Esophagus squamous epithelium (tissue), 4 donors: ENCODE measurements at regions not wholly inside any gene's neighbourhood (a gene's known extent, or its start where the extent isn't known, plus 50 kb on each side); places are given as distances from the start of the nearest gene placed in this dataset.

Experiments used
- POLR2A ChIP-seq, 4 donors: fragments of 450-650 bp; IDR thresholded peaks; one replicate each; pipeline ENCODE4 v1.6.1; 2017; ENCODE audit warnings: antibody characterized with exemption in 4 of 4, mild to moderate bottlenecking in 4 of 4, moderate library complexity in 3 of 4
- TF ChIP-seq, protein P1 (sequence below), 6 experiments: fragments of 450-650 bp in 4 of 6; fragments of 200-600 bp in 2 of 6; sonication (generic) in 2 of 6; IDR thresholded peaks; one replicate each; pipeline ENCODE4 v1.5.1; 2016 to 2019; ENCODE audit warnings: antibody characterized with exemption in 6 of 6, mild to moderate bottlenecking in 4 of 6, moderate library complexity in 4 of 6

DNA sequence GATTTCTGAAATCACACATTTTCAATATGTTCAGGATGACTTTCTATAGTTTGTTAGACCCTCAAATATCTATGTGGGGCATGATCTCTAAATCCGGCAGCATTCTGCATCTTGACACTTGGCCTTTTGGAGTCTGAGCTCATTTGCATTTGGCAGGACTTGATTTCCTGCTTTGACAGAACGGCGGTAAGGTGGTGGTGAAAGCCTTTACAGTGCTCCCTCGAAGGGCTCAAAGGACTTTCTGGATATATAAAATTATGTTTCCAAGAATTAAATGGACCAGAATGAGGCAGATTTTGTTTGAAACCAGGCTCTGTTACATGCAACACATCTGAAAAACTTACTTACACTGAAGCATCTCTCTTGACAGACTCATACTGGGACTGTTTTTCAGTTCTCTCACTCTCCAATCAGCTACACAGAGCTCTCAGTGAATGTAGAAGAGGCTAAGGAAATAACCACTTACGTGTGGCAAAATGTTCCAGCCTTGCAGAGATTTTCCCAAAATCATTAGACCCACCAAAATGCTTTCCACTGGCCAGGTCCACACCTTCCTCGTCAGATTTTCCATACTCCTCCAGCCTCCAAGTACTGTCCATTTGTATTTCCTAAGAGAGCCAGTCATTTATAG is 207.2 kb downstream of the SPRY2 start:
- TF ChIP-seq, protein P1, sequence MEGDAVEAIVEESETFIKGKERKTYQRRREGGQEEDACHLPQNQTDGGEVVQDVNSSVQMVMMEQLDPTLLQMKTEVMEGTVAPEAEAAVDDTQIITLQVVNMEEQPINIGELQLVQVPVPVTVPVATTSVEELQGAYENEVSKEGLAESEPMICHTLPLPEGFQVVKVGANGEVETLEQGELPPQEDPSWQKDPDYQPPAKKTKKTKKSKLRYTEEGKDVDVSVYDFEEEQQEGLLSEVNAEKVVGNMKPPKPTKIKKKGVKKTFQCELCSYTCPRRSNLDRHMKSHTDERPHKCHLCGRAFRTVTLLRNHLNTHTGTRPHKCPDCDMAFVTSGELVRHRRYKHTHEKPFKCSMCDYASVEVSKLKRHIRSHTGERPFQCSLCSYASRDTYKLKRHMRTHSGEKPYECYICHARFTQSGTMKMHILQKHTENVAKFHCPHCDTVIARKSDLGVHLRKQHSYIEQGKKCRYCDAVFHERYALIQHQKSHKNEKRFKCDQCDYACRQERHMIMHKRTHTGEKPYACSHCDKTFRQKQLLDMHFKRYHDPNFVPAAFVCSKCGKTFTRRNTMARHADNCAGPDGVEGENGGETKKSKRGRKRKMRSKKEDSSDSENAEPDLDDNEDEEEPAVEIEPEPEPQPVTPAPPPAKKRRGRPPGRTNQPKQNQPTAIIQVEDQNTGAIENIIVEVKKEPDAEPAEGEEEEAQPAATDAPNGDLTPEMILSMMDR (IDR thresholded peaks at IDR 0.05) = no peak
- no peak for TF ChIP-seq POLR2A (IDR thresholded peaks at IDR 0.05)
